ENCODE measurements at regions not wholly inside any gene's neighbourhood (a gene's known extent, or its start where the extent isn't known, plus 50 kb on each side); places are given as distances from the start of the nearest gene placed in this dataset.

GRCh38 chr13:67713571-67713970, 483.4 kb upstream of the PCDH9 start:
- DNase-seq (ENCODE audit: extremely low spot score) = no peak
- CTCF ChIA-PET = no interaction called here
- no peak for TF ChIP-seq CTCF (IDR thresholded peaks at IDR 0.05; ENCODE audit: control extremely low read depth, extremely low read depth, low read depth, missing control alignments)
- POLR2A ChIA-PET = no interaction called here

GRCh38 chr13:67696775-67697174, 466.6 kb upstream of the PCDH9 start:
- CTCF ChIA-PET = no interaction called here
- POLR2A ChIA-PET = no interaction called here
- no peak for DNase-seq (ENCODE audit: extremely low spot score)
- TF ChIP-seq CTCF (IDR thresholded peaks at IDR 0.05; ENCODE audit: control extremely low read depth, extremely low read depth, low read depth, missing control alignments) = no peak

- ChIA-PET CTCF (interaction anchor here (1.3 kb wide), 1 partner anchor 9 kb away, joined by 3 read pairs; no protein-coding TSS in a partner anchor), POLR2A (no interaction called here)
- TF ChIP-seq CTCF (IDR thresholded peaks at IDR 0.05; ENCODE audit: control extremely low read depth, extremely low read depth, low read depth, missing control alignments) = no peak
- no peak for DNase-seq (ENCODE audit: extremely low spot score)
Measured at GRCh38 chr13:67664502-67664901, 434.4 kb upstream of the PCDH9 start.

- POLR2A ChIA-PET = no interaction called here
- DNase-seq (ENCODE audit: extremely low spot score) = no peak
- no peak for TF ChIP-seq CTCF (IDR thresholded peaks at IDR 0.05; ENCODE audit: control extremely low read depth, extremely low read depth, low read depth, missing control alignments)
- CTCF ChIA-PET = interaction anchor here (1.4 kb wide), 1 partner anchor 19 kb away, joined by 3 read pairs; no protein-coding TSS in a partner anchor
Measured at GRCh38 chr13:67662997-67663396, 432.9 kb upstream of the PCDH9 start.

- DNase-seq (ENCODE audit: extremely low spot score) = no peak
- no peak for TF ChIP-seq CTCF (IDR thresholded peaks at IDR 0.05; ENCODE audit: control extremely low read depth, extremely low read depth, low read depth, missing control alignments)
- POLR2A ChIA-PET = no interaction called here
- CTCF ChIA-PET = no interaction called here
Measured at GRCh38 chr13:67652887-67653286, 422.8 kb upstream of the PCDH9 start.

GRCh38 chr13:67651908-67652465, 421.9 kb upstream of the PCDH9 start:
- no peak for DNase-seq (ENCODE audit: extremely low spot score)
- CTCF ChIA-PET = no interaction called here
- POLR2A ChIA-PET = no interaction called here
- TF ChIP-seq CTCF (IDR thresholded peaks at IDR 0.05; ENCODE audit: control extremely low read depth, extremely low read depth, low read depth, missing control alignments) = no peak

GRCh38 chr13:67650471-67650870, 420.3 kb upstream of the PCDH9 start:
- ChIA-PET POLR2A (no interaction called here), CTCF (no interaction called here)
- DNase-seq (ENCODE audit: extremely low spot score) = no peak
- TF ChIP-seq CTCF (IDR thresholded peaks at IDR 0.05; ENCODE audit: control extremely low read depth, extremely low read depth, low read depth, missing control alignments) = no peak

Data from GM10248 (cell line).